ENCODE measurements at regions not wholly inside any gene's neighbourhood (a gene's known extent, or its start where the extent isn't known, plus 50 kb on each side); places are given as distances from the start of the nearest gene placed in this dataset.

DNA sequence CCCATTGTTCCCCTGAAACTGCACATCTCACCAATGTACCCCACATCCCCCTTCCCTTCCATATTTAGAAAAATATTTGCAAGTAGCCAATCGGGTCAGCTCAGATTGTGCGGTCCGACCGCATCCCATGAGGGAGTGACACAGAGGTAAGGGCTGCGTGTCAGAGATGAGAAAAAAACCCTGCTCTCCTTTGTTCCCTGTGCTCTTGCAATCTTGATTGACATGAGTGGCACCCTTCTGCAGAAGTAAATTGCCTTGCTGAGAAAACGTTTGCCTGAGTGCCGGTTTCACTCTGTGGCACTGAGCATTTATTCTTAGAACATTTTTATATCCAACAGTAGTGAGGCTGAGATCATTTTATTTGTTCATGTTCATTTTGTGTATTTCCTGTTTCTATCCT lies 81.6 kb upstream of the CCDC90B start:
- Histone ChIP-seq H3K36me3 (ENCODE audit: control insufficient read depth in 2 of 2, insufficient read depth in 1 of 2, low read length in 2 of 2) (no peaks in the 10 kb centered on the region), H3K27ac (ENCODE audit: extremely low read depth, low read depth, low read length) (no peak overlapping the region), H3K9me3 (ENCODE audit: control insufficient read depth, insufficient read depth, low read depth, low read length) (no peaks in the 10 kb centered on the region), H3K4me3 (ENCODE audit: low read depth, low read length) (no peak overlapping the region), H3K4me1 (ENCODE audit: control insufficient read depth, insufficient read depth, low read length) (no peaks in the 10 kb centered on the region)
- TF ChIP-seq ZNF473 (tag by site-specific recombination; IDR thresholded peaks at IDR 0.05), result no peak
- TF ChIP-seq, protein P1, sequence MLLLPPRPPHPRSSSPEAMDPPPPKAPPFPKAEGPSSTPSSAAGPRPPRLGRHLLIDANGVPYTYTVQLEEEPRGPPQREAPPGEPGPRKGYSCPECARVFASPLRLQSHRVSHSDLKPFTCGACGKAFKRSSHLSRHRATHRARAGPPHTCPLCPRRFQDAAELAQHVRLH (tag by site-specific recombination; IDR thresholded peaks at IDR 0.05), result no peak
- TF ChIP-seq ZBTB44 (tag by site-specific recombination; IDR thresholded peaks at IDR 0.05), result no peak
- peak; percentile 86; the same call in 1 of the 2 replicates for TF ChIP-seq TRIM28 (IDR thresholded peaks at IDR 0.05; ENCODE audit: borderline replicate concordance, low read length)
- TF ChIP-seq ZNF549 (tag by site-specific recombination; IDR thresholded peaks at IDR 0.05), result no peak
- TF ChIP-seq ZNF660 (tag by site-specific recombination; IDR thresholded peaks at IDR 0.05), result no peak
- no peak for TF ChIP-seq ZNF324 (tag by site-specific recombination; IDR thresholded peaks at IDR 0.05)
- TF ChIP-seq SETDB1 (IDR thresholded peaks at IDR 0.05; ENCODE audit: insufficient read length, low read length), result peak; percentile 96
- TF ChIP-seq ZNF239 (tag by site-specific recombination; IDR thresholded peaks at IDR 0.05), result no peak
- no peak for TF ChIP-seq TCF7L2 (IDR thresholded peaks at IDR 0.05; ENCODE audit: borderline replicate concordance, low read depth, low read length)
- ChIA-PET CTCF (no interaction called here), POLR2A (no interaction called here)

GRCh38 chr11:83364500-83365045 lies 78.4 kb upstream of the CCDC90B start:
- Histone ChIP-seq H3K9me3 (ENCODE audit: control insufficient read depth, insufficient read depth, low read depth, low read length) (no peaks in the 10 kb centered on the region), H3K27ac (ENCODE audit: extremely low read depth, low read depth, low read length) (no peak overlapping the region), H3K4me1 (ENCODE audit: control insufficient read depth, insufficient read depth, low read length) (no peaks in the 10 kb centered on the region), H3K4me3 (ENCODE audit: low read depth, low read length) (no peak overlapping the region), H3K36me3 (ENCODE audit: control insufficient read depth in 2 of 2, insufficient read depth in 1 of 2, low read length in 2 of 2) (no peaks in the 10 kb centered on the region)
- ChIA-PET CTCF (interaction anchor here (0.6 to 0.9 kb wide), 2 partner anchors 27 to 69 kb away, joined by 3 read pairs; no protein-coding TSS in a partner anchor), POLR2A (no interaction called here)
- TF ChIP-seq, protein P2, sequence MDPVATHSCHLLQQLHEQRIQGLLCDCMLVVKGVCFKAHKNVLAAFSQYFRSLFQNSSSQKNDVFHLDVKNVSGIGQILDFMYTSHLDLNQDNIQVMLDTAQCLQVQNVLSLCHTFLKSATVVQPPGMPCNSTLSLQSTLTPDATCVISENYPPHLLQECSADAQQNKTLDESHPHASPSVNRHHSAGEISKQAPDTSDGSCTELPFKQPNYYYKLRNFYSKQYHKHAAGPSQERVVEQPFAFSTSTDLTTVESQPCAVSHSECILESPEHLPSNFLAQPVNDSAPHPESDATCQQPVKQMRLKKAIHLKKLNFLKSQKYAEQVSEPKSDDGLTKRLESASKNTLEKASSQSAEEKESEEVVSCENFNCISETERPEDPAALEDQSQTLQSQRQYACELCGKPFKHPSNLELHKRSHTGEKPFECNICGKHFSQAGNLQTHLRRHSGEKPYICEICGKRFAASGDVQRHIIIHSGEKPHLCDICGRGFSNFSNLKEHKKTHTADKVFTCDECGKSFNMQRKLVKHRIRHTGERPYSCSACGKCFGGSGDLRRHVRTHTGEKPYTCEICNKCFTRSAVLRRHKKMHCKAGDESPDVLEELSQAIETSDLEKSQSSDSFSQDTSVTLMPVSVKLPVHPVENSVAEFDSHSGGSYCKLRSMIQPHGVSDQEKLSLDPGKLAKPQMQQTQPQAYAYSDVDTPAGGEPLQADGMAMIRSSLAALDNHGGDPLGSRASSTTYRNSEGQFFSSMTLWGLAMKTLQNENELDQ (tag by site-specific recombination; IDR thresholded peaks at IDR 0.05; ENCODE audit: low read depth), result no peak
- TF ChIP-seq ZNF426 (tag by site-specific recombination; IDR thresholded peaks at IDR 0.05), result no peak
- TF ChIP-seq ZBTB7A (tag by site-specific recombination; IDR thresholded peaks at IDR 0.05; ENCODE audit: low read depth), result no peak
- TF ChIP-seq MZF1 (tag by site-specific recombination; IDR thresholded peaks at IDR 0.05; ENCODE audit: borderline replicate concordance), result no peak
- no peak for TF ChIP-seq ZFP69B (tag by site-specific recombination; IDR thresholded peaks at IDR 0.05)
- TF ChIP-seq ZNF140 (tag by site-specific recombination; IDR thresholded peaks at IDR 0.05), result no peak

GRCh38 chr11:83363312-83363711 lies 77.1 kb upstream of the CCDC90B start:
- H3K36me3 ChIP-seq (ENCODE audit: control insufficient read depth in 2 of 2, insufficient read depth in 1 of 2, low read length in 2 of 2), result no peaks in the 10 kb centered on the region
- H3K4me1 ChIP-seq (ENCODE audit: control insufficient read depth, insufficient read depth, low read length), result no peaks in the 10 kb centered on the region
- POLR2A ChIA-PET, result no interaction called here
- no peak overlapping the region for H3K27ac ChIP-seq (ENCODE audit: extremely low read depth, low read depth, low read length)
- CTCF ChIA-PET, result no interaction called here
- TF ChIP-seq ZNF791 (tag by site-specific recombination; IDR thresholded peaks at IDR 0.05), result no peak
- TF ChIP-seq TCF7L2 (IDR thresholded peaks at IDR 0.05; ENCODE audit: borderline replicate concordance, low read depth, low read length), result peak; percentile 44; the same call in 1 of the 2 replicates
- TF ChIP-seq, protein P3, sequence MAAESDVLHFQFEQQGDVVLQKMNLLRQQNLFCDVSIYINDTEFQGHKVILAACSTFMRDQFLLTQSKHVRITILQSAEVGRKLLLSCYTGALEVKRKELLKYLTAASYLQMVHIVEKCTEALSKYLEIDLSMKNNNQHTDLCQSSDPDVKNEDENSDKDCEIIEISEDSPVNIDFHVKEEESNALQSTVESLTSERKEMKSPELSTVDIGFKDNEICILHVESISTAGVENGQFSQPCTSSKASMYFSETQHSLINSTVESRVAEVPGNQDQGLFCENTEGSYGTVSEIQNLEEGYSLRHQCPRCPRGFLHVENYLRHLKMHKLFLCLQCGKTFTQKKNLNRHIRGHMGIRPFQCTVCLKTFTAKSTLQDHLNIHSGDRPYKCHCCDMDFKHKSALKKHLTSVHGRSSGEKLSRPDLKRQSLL (tag by site-specific recombination; IDR thresholded peaks at IDR 0.05), result no peak
- no peak for TF ChIP-seq ZNF623 (tag by site-specific recombination; IDR thresholded peaks at IDR 0.05)
- TF ChIP-seq KLF10 (tag by site-specific recombination; IDR thresholded peaks at IDR 0.05), result no peak
- TF ChIP-seq GLIS2 (tag by site-specific recombination; IDR thresholded peaks at IDR 0.05), result no peak
- TF ChIP-seq ZBTB21 (tag by site-specific recombination; IDR thresholded peaks at IDR 0.05), result no peak
- TF ChIP-seq ZNF654 (tag by site-specific recombination; IDR thresholded peaks at IDR 0.05; ENCODE audit: low read depth), result no peak
- no peak overlapping the region for H3K4me3 ChIP-seq (ENCODE audit: low read depth, low read length)
- no peaks in the 10 kb centered on the region for H3K9me3 ChIP-seq (ENCODE audit: control insufficient read depth, insufficient read depth, low read depth, low read length)
